MM.1S (cell line): ENCODE measurements at regions not wholly inside any gene's neighbourhood (a gene's known extent, or its start where the extent isn't known, plus 50 kb on each side); places are given as distances from the start of the nearest gene placed in this dataset.

Experiments
- DNase-seq: peaks from one replicate; pipeline ENCODE4 v3.0.0-alpha.2; 2015
- H2AFZ ChIP-seq: fragments of 300-600 bp; sonication (generic); 2 replicates; pipeline ENCODE4 v1.6.0; 2016; ENCODE audit warnings: antibody characterized with exemption, low read length
- H3F3A ChIP-seq: fragments of 300-600 bp; sonication (generic); 2 replicates; pipeline ENCODE4 v1.6.1; 2016; ENCODE audit warnings: mild to moderate bottlenecking, antibody characterized with exemption, low read length, moderate library complexity, mixed read lengths; ENCODE audit not compliant: insufficient read depth
- H3K27ac ChIP-seq: fragments of 300-600 bp; sonication (generic); 2 replicates; pipeline ENCODE4 v1.5.1; 2016; ENCODE audit warnings: mild to moderate bottlenecking, low read length
- H3K27me3 ChIP-seq: fragments of 300-600 bp; sonication (generic); replicated peaks from 2 replicates; pipeline ENCODE4 v1.6.0; 2016; ENCODE audit warnings: low read length; ENCODE audit not compliant: insufficient read depth
- H3K36me3 ChIP-seq: fragments of 300-600 bp; sonication (generic); replicated peaks from 2 replicates; pipeline ENCODE4 v1.6.1; 2016; ENCODE audit warnings: mild to moderate bottlenecking, low read length, mixed read lengths; ENCODE audit not compliant: insufficient read depth
- H3K4me1 ChIP-seq: fragments of 300-600 bp; sonication (generic); 2 replicates; pipeline ENCODE4 v1.6.1; 2016; ENCODE audit warnings: low read length, mixed read lengths
- H3K4me2 ChIP-seq: fragments of 300-600 bp; sonication (generic); 2 replicates; pipeline ENCODE4 v1.6.0; 2016; ENCODE audit warnings: low read depth, low read length
- H3K4me3 ChIP-seq: fragments of 300-600 bp; sonication (generic); 2 replicates; pipeline ENCODE4 v1.5.1; 2016; ENCODE audit warnings: low read length, mixed read lengths
- H3K79me2 ChIP-seq: fragments of 300-600 bp; sonication (generic); 2 replicates; pipeline ENCODE4 v1.6.1; 2016; ENCODE audit warnings: mixed run types, low read length, mixed read lengths
- H3K9ac ChIP-seq: fragments of 300-600 bp; sonication (generic); 2 replicates; pipeline ENCODE4 v1.6.1; 2016; ENCODE audit warnings: low read length, mixed read lengths
- H3K9me2 ChIP-seq: fragments of 300-600 bp; sonication (generic); replicated peaks from 2 replicates; pipeline ENCODE4 v1.6.1; 2016; ENCODE audit warnings: mild to moderate bottlenecking, low read length, mixed read lengths; ENCODE audit not compliant: insufficient read depth
- H3K9me3 ChIP-seq: fragments of 300-600 bp; sonication (generic); replicated peaks from 2 replicates; pipeline ENCODE4 v1.6.1; 2016; ENCODE audit warnings: mild to moderate bottlenecking, low read length, mixed read lengths; ENCODE audit not compliant: insufficient read depth
- H4K20me1 ChIP-seq: fragments of 300-600 bp; sonication (generic); 2 replicates; pipeline ENCODE4 v1.6.1; 2016; ENCODE audit warnings: mild to moderate bottlenecking, low read length, moderate library complexity, mixed read lengths; ENCODE audit not compliant: insufficient read depth
- EZH2 ChIP-seq: fragments of 300-600 bp; sonication (generic); optimal IDR thresholded peaks from 2 replicates; pipeline ENCODE3; 2017; ENCODE audit warnings: low read depth, mild to moderate bottlenecking, antibody characterized with exemption, low read length, mixed read lengths
- EZH2phosphoT487 ChIP-seq: fragments of 300-600 bp; sonication (generic); IDR thresholded peaks from 2 replicates; pipeline ENCODE4 v1.6.1; 2018; ENCODE audit warnings: antibody characterized with exemption, low read length
- TF ChIP-seq, protein P1 (sequence below): fragments of 300-600 bp; sonication (generic); IDR thresholded peaks from 2 replicates; pipeline ENCODE4 v1.5.1; 2016; ENCODE audit warnings: antibody characterized with exemption, low read length, mixed read lengths

DNA sequence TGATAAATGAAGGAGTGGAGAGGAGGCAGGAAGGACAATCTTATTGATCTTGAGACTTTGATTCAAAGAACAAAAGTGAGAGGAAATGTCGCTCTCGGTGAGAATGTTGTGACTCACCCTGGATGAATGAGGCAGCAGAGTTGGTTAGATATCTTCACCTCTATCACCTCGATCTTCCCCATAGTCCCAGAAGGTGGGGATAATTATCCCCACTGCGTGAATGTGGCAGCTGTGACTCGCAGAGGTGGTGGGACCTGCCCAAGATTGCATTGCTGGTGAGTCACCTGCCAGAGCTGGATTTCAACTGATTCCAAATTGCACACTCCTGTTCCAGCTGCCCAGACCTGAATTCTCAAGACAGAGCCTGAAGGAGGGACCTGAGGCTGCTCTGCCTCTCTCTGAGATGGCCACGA, 105.0 kb downstream of the MATN1 start:
- Histone ChIP-seq H3K9ac (no peak overlapping the region), H3K79me2 (no peaks in the 10 kb centered on the region), H3K27me3 (peaks cover 79% of the 10 kb centered on the region), H3K4me1 (no peaks in the 10 kb centered on the region), H3K9me2 (no peaks in the 10 kb centered on the region), H3K4me3 (no peak overlapping the region), H2AFZ (no peak overlapping the region), H3K27ac (no peak overlapping the region), H3K4me2 (no peak overlapping the region), H3K9me3 (no peaks in the 10 kb centered on the region), H4K20me1 (no peaks in the 10 kb centered on the region), H3F3A (no peaks in the 10 kb centered on the region), H3K36me3 (no peaks in the 10 kb centered on the region)
- TF ChIP-seq EZH2 (no peak), EZH2phosphoT487 (no peak)
- TF ChIP-seq, protein P1, sequence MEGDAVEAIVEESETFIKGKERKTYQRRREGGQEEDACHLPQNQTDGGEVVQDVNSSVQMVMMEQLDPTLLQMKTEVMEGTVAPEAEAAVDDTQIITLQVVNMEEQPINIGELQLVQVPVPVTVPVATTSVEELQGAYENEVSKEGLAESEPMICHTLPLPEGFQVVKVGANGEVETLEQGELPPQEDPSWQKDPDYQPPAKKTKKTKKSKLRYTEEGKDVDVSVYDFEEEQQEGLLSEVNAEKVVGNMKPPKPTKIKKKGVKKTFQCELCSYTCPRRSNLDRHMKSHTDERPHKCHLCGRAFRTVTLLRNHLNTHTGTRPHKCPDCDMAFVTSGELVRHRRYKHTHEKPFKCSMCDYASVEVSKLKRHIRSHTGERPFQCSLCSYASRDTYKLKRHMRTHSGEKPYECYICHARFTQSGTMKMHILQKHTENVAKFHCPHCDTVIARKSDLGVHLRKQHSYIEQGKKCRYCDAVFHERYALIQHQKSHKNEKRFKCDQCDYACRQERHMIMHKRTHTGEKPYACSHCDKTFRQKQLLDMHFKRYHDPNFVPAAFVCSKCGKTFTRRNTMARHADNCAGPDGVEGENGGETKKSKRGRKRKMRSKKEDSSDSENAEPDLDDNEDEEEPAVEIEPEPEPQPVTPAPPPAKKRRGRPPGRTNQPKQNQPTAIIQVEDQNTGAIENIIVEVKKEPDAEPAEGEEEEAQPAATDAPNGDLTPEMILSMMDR: no peak
- no peak for DNase-seq

DNA sequence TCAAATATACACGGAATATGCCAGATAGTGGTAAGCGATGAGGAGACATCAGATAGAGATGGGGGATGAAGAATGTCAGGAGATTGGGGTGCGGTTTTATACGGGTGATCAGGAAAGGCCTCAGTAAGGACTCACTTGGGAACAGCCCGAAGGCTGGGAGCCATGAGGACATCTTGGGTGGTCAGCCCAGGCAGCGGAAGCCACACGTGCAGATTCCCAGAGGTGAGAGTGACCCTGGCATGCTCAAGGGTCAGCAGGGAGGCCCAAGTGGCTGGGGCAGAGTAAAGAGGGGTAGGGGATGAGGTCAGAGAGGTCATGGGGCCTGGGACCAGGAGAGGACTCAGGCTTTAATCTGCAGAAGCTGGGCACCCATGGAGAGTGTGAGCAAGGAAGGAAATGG, 106.6 kb downstream of the MATN1 start:
- no peak for TF ChIP-seq EZH2phosphoT487
- TF ChIP-seq EZH2: no peak
- TF ChIP-seq, protein P1: no peak

DNA sequence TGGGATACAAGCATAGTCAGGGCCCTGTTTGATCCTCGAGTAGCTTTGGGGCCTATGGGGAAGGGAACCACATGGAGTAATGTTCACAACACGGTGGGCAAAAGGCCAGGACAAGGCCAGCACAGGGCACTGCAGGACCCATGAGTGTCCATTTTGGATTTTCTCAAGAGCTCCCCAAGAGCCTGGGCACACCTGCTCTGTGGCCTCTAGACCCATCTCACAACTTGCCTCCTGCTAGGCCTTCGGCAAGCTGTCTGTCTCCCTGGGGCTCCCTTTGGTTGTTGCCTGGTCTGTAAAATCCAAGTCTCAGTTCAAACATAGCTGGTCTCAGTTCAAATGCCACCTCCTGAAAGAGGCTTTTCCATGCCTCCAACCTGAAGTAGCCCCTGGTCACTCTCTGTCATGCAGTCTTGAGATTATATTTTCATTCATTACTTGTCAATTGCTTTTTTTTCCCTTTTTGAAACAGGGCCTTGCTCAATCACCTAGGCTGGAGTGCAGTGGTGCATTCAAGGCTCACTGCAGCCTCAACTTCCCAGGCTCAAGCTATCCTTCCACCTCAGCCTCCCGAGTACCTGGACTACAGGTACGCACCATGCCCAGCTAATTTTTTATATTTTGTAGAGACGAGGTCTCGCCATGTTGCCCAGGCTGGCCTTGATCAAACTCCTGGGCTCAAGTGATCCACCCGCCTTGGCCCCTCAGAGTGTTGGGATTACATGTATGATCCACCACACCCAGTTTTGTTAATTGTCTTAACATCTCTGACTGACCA, 107.4 kb downstream of the MATN1 start:
- H2AFZ ChIP-seq: no peak overlapping the region
- H3K4me2 ChIP-seq: no peak overlapping the region
- TF ChIP-seq EZH2phosphoT487 (no peak), EZH2 (no peak)
- TF ChIP-seq, protein P1: no peak
- no peak for DNase-seq
- no peaks in the 10 kb centered on the region for H3F3A ChIP-seq
- no peaks in the 10 kb centered on the region for H3K79me2 ChIP-seq
- H3K27ac ChIP-seq: no peak overlapping the region
- H3K4me3 ChIP-seq: no peak overlapping the region
- no peaks in the 10 kb centered on the region for H3K36me3 ChIP-seq
- no peak overlapping the region for H3K9ac ChIP-seq
- H4K20me1 ChIP-seq: no peaks in the 10 kb centered on the region
- H3K9me2 ChIP-seq: no peaks in the 10 kb centered on the region
- no peaks in the 10 kb centered on the region for H3K4me1 ChIP-seq
- peaks cover 81% of the 10 kb centered on the region for H3K27me3 ChIP-seq
- H3K9me3 ChIP-seq: no peaks in the 10 kb centered on the region

More for the DNA sequence above, 106.6 kb downstream of the MATN1 start:
- DNase-seq: no peak
- Histone ChIP-seq H2AFZ (no peak overlapping the region), H3K27ac (no peak overlapping the region), H3K9me3 (no peaks in the 10 kb centered on the region), H3K79me2 (no peaks in the 10 kb centered on the region), H3K9me2 (no peaks in the 10 kb centered on the region), H3K36me3 (no peaks in the 10 kb centered on the region), H3K4me2 (no peak overlapping the region), H3K27me3 (peaks cover 74% of the 10 kb centered on the region), H3K4me1 (no peaks in the 10 kb centered on the region), H3K9ac (no peak overlapping the region), H4K20me1 (no peaks in the 10 kb centered on the region), H3K4me3 (no peak overlapping the region), H3F3A (no peaks in the 10 kb centered on the region)
